ENCODE measurements at regions not wholly inside any gene's neighbourhood (a gene's known extent, or its start where the extent isn't known, plus 50 kb on each side); places are given as distances from the start of the nearest gene placed in this dataset.
"Not testable (repeated sequence)": the region's sequence is repeated elsewhere in the genome, so short reads cannot be mapped to it uniquely, and the experiment has no call there.

- TF ChIP-seq, protein P1, sequence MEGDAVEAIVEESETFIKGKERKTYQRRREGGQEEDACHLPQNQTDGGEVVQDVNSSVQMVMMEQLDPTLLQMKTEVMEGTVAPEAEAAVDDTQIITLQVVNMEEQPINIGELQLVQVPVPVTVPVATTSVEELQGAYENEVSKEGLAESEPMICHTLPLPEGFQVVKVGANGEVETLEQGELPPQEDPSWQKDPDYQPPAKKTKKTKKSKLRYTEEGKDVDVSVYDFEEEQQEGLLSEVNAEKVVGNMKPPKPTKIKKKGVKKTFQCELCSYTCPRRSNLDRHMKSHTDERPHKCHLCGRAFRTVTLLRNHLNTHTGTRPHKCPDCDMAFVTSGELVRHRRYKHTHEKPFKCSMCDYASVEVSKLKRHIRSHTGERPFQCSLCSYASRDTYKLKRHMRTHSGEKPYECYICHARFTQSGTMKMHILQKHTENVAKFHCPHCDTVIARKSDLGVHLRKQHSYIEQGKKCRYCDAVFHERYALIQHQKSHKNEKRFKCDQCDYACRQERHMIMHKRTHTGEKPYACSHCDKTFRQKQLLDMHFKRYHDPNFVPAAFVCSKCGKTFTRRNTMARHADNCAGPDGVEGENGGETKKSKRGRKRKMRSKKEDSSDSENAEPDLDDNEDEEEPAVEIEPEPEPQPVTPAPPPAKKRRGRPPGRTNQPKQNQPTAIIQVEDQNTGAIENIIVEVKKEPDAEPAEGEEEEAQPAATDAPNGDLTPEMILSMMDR (IDR thresholded peaks at IDR 0.05; ENCODE audit: control insufficient read depth, extremely low read depth, insufficient read depth), result no peak
- no peak overlapping the region for H3K4me3 ChIP-seq (ENCODE audit: low read depth, low read length)
- no peak for DNase-seq (ENCODE audit: low read depth)
Measured at GRCh38 chr6:112957536-112957916, 610.4 kb downstream of the RFPL4B start.

GRCh38 chr6:112960130-112960529 is 613.0 kb downstream of the RFPL4B start:
- DNase-seq (ENCODE audit: low read depth); H3K4me3 ChIP-seq (ENCODE audit: low read depth, low read length): not testable (repeated sequence)

DNA sequence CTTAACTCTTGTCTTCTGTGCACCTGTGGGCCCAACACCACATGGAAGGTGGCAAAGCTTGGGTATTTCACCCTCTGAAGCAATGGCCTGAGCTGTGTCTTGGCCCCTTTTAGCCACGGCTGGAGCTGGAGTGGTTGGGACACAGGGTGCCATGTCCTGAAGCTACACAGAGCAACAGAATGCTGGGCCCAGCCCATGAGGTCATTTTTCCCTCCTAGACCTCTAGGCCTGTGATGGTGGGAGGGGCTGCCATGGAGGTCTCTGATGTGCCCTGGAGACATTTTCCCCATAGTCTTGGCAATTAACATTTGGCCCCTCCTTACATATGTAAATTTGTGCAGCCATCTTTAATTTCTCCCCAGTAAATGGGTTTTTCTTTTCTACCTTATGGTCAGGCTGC is 620.8 kb downstream of the RFPL4B start:
- DNase-seq (ENCODE audit: low read depth), result no peak
- TF ChIP-seq, protein P1 (IDR thresholded peaks at IDR 0.05; ENCODE audit: control insufficient read depth, extremely low read depth, insufficient read depth), result no peak

DNA sequence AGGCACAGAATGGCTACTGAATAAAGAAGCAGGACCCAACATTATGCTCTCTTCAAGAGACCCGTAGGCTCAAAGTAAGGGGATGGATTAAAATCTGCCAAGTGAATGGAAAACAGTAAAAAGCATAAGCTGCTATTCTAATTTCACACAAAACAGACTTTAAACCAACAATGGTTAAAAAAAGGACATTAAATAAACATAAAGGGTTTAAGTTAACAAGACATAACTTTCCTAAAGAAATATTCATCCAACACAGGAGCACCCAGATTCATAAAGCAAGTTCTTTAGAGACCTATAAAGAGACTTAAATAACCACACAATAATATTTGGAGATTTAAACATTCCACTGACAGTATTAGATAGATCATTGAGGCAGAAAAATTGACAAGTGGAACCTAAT is 624.5 kb downstream of the RFPL4B start:
- no peak for DNase-seq (ENCODE audit: low read depth)
- no peak overlapping the region for H3K4me3 ChIP-seq (ENCODE audit: low read depth, low read length)
- TF ChIP-seq, protein P1 (IDR thresholded peaks at IDR 0.05; ENCODE audit: control insufficient read depth, extremely low read depth, insufficient read depth), result no peak

More for the DNA sequence above, 620.8 kb downstream of the RFPL4B start:
- H3K4me3 ChIP-seq (ENCODE audit: low read depth, low read length), result no peak overlapping the region

- not testable (repeated sequence) for H3K4me3 ChIP-seq (ENCODE audit: low read depth, low read length); DNase-seq (ENCODE audit: low read depth)
Measured at GRCh38 chr6:112974931-112975330, 627.8 kb downstream of the RFPL4B start.

DNA sequence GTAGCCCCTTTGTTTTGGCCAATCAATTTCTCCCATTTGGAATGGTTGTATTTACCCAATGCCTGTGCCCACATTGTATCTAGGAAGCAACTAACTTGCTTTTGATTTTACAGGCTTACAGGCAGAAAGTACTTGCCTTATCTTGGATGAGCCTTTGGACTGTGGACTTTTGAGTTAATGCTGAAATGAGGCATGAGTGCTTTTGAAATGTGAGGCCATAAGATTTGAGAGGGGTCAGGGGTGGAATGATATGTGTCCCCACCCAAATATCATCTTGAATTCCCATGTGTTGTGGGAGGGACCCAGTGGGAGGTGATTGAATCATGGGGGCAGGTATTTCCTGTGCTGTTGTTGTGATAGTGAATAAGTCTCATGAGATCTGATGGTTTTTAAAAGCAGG is 629.4 kb downstream of the RFPL4B start:
- not testable (repeated sequence) for H3K4me3 ChIP-seq (ENCODE audit: low read depth, low read length); DNase-seq (ENCODE audit: low read depth)

DNA sequence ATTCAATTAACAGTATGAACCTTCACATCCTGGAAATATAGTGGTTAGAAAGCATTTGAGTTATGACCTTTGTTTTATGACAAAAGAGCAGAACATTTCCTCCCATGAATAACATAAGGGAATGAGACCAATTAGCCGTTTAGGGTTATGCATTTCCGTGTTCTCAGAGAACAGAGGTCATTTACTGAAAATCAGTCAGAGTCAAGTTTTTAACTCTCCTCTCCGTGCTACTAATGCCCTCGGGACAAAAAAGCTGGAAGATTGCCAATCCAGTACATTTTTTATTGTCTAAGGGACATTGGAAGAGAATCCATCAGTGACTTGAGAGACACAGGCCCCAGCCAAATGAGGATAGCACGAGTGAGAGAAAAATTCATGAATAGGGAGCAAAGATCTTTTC is 632.7 kb downstream of the RFPL4B start:
- no peak overlapping the region for H3K4me3 ChIP-seq (ENCODE audit: low read depth, low read length)
- TF ChIP-seq, protein P1 (IDR thresholded peaks at IDR 0.05; ENCODE audit: control insufficient read depth, extremely low read depth, insufficient read depth), result no peak
- DNase-seq (ENCODE audit: low read depth), result no peak

GRCh38 chr6:112980676-112981075 is 633.5 kb downstream of the RFPL4B start:
- no peak overlapping the region for H3K4me3 ChIP-seq (ENCODE audit: low read depth, low read length)
- TF ChIP-seq, protein P1 (IDR thresholded peaks at IDR 0.05; ENCODE audit: control insufficient read depth, extremely low read depth, insufficient read depth), result no peak
- no peak for DNase-seq (ENCODE audit: low read depth)

- no peak for DNase-seq (ENCODE audit: low read depth)
- no peak overlapping the region for H3K4me3 ChIP-seq (ENCODE audit: low read depth, low read length)
- TF ChIP-seq, protein P1 (IDR thresholded peaks at IDR 0.05; ENCODE audit: control insufficient read depth, extremely low read depth, insufficient read depth), result no peak
Measured at GRCh38 chr6:112983713-112984261, 636.7 kb downstream of the RFPL4B start.
